ENCODE measurements at regions not wholly inside any gene's neighbourhood (a gene's known extent, or its start where the extent isn't known, plus 50 kb on each side); places are given as distances from the start of the nearest gene placed in this dataset.

DNA sequence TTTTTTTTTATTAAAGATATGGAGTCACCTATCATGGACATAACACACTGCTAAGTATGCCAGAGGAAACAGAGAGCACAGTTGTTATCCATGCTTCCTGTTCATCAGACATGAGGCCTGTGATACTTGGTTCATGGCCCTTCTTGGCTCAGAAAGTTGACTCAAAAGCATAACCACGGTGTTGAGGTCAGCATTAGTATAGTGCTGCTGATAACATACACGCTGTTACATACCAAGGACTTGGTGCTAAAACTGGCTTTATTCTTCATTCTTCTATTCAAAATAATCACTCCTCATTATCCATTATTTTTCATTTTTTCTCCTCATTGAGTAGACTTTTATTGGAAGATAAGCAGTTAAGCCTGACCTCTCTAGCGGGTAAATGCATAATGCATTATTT is 464.1 kb downstream of the ADGRL2 start:
- H3K4me3 ChIP-seq = no peak overlapping the region
- no peak overlapping the region for H3K27ac ChIP-seq
- no peaks in the 10 kb centered on the region for H3K27me3 ChIP-seq
- intact Hi-C loops (cut with DNase I; ENCODE audit: low total_unique reads) = no loop called here
- H3K4me1 ChIP-seq = no peaks in the 10 kb centered on the region
- DNase-seq (ENCODE audit: low spot score in 2 of 2) = no peak
- H3K9me3 ChIP-seq = no peaks in the 10 kb centered on the region
- H3K36me3 ChIP-seq = no peaks in the 10 kb centered on the region
- TF ChIP-seq, protein P1, sequence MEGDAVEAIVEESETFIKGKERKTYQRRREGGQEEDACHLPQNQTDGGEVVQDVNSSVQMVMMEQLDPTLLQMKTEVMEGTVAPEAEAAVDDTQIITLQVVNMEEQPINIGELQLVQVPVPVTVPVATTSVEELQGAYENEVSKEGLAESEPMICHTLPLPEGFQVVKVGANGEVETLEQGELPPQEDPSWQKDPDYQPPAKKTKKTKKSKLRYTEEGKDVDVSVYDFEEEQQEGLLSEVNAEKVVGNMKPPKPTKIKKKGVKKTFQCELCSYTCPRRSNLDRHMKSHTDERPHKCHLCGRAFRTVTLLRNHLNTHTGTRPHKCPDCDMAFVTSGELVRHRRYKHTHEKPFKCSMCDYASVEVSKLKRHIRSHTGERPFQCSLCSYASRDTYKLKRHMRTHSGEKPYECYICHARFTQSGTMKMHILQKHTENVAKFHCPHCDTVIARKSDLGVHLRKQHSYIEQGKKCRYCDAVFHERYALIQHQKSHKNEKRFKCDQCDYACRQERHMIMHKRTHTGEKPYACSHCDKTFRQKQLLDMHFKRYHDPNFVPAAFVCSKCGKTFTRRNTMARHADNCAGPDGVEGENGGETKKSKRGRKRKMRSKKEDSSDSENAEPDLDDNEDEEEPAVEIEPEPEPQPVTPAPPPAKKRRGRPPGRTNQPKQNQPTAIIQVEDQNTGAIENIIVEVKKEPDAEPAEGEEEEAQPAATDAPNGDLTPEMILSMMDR (IDR thresholded peaks at IDR 0.05) = no peak
- TF ChIP-seq POLR2AphosphoS5 (IDR thresholded peaks at IDR 0.05) (no peak), POLR2A (IDR thresholded peaks at IDR 0.05) (no peak)

- no peak for DNase-seq (ENCODE audit: low spot score in 2 of 2)
- no peak for TF ChIP-seq POLR2AphosphoS5 (IDR thresholded peaks at IDR 0.05)
- no peak for TF ChIP-seq POLR2A (IDR thresholded peaks at IDR 0.05)
- TF ChIP-seq, protein P1 (IDR thresholded peaks at IDR 0.05) = no peak
- Histone ChIP-seq H3K4me1 (no peaks in the 10 kb centered on the region), H3K36me3 (no peaks in the 10 kb centered on the region), H3K9me3 (no peaks in the 10 kb centered on the region), H3K4me3 (no peak overlapping the region), H3K27ac (no peak overlapping the region), H3K27me3 (no peaks in the 10 kb centered on the region)
- intact Hi-C loops (cut with DNase I; ENCODE audit: low total_unique reads) = no loop called here
Measured at GRCh38 chr1:82263396-82263795, 462.7 kb downstream of the ADGRL2 start.

GRCh38 chr1:82260666-82261065 is 459.9 kb downstream of the ADGRL2 start:
- no peaks in the 10 kb centered on the region for H3K36me3 ChIP-seq
- intact Hi-C loops (cut with DNase I; ENCODE audit: low total_unique reads) = no loop called here
- H3K4me1 ChIP-seq = no peaks in the 10 kb centered on the region
- no peaks in the 10 kb centered on the region for H3K27me3 ChIP-seq
- TF ChIP-seq POLR2A (IDR thresholded peaks at IDR 0.05) = no peak
- TF ChIP-seq, protein P1 (IDR thresholded peaks at IDR 0.05) = no peak
- H3K4me3 ChIP-seq = no peak overlapping the region
- H3K9me3 ChIP-seq = no peaks in the 10 kb centered on the region
- no peak overlapping the region for H3K27ac ChIP-seq
- no peak for DNase-seq (ENCODE audit: low spot score in 2 of 2)

DNA sequence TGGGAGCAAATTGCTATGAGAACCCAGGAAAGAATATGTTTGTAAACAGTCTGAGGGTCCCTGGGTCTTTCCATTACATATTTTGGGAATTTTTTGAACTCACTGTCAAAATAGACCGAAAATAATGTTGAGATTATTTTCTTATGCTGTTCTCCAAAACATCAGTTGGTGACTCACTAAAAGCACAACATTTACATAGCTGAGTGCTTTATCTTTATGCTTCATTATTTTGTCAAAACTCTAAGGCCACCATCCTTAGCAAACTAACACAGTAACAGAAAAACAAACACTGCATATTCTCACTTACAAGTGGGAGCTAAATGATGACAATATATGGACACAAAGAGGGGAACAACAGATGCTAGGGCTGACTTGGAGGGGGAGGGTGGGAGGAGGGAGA is 459.3 kb downstream of the ADGRL2 start:
- TF ChIP-seq POLR2AphosphoS5 (IDR thresholded peaks at IDR 0.05) = no peak
- no peaks in the 10 kb centered on the region for H3K27me3 ChIP-seq
- intact Hi-C loops (cut with DNase I; ENCODE audit: low total_unique reads) = no loop called here

DNA sequence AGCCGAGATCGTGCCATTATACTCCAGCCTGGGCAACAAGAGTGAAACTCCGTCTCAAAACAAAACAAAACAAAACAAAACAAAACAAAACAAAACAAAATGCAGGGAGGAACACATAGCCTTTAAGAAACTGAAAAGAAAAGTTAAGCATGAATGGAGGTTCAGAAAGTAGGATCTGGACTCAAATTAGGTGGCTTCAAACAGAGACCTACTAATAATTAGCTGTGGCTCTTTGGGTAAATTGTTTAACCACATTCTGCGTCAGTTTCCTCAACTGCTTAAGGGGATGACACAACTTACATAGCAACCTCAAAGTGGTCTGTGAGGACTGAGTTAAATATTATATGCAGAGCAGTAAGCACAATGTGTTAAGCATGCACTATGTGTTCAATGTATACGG is 458.2 kb downstream of the ADGRL2 start:
- no peak for TF ChIP-seq POLR2A (IDR thresholded peaks at IDR 0.05)
- TF ChIP-seq, protein P1 (IDR thresholded peaks at IDR 0.05) = no peak
- no peak for TF ChIP-seq POLR2AphosphoS5 (IDR thresholded peaks at IDR 0.05)
- no peak for DNase-seq (ENCODE audit: low spot score in 2 of 2)
- H3K27me3 ChIP-seq = no peaks in the 10 kb centered on the region
- no peak overlapping the region for H3K4me3 ChIP-seq
- H3K9me3 ChIP-seq = no peaks in the 10 kb centered on the region
- no peaks in the 10 kb centered on the region for H3K4me1 ChIP-seq
- intact Hi-C loops (cut with DNase I; ENCODE audit: low total_unique reads) = no loop called here
- H3K27ac ChIP-seq = no peak overlapping the region
- H3K36me3 ChIP-seq = no peaks in the 10 kb centered on the region

More for the DNA sequence above, 459.3 kb downstream of the ADGRL2 start:
- no peak for DNase-seq (ENCODE audit: low spot score in 2 of 2)
- no peaks in the 10 kb centered on the region for H3K9me3 ChIP-seq
- H3K4me1 ChIP-seq = no peaks in the 10 kb centered on the region
- no peak overlapping the region for H3K4me3 ChIP-seq
- no peak overlapping the region for H3K27ac ChIP-seq
- H3K36me3 ChIP-seq = no peaks in the 10 kb centered on the region

DNA sequence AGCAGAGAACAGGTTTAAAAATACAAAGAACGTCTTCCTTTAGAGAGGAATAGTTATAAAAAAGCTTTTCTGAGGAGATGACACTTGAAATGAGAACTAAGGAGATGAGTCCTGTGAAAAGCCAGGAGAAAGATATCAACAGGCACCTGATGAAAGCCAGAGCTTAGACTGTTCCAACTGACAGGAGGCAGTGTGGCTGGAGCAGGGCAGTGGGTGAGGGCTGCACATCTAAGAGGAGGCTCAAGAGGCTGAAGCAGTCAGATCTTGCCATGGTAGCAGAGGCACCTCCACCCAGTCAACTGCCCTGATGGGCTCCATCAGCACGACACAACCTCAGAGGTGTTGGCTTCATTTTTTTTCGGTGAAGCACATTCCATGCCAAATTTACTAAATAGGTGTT is 445.3 kb downstream of the ADGRL2 start:
- intact Hi-C loops (cut with DNase I; ENCODE audit: low total_unique reads) = no loop called here
- DNase-seq (ENCODE audit: low spot score in 2 of 2) = no peak
- H3K4me1 ChIP-seq = no peaks in the 10 kb centered on the region
- H3K36me3 ChIP-seq = no peaks in the 10 kb centered on the region
- no peak overlapping the region for H3K27ac ChIP-seq
- no peak overlapping the region for H3K4me3 ChIP-seq
- H3K9me3 ChIP-seq = no peaks in the 10 kb centered on the region
- no peaks in the 10 kb centered on the region for H3K27me3 ChIP-seq
- TF ChIP-seq POLR2A (IDR thresholded peaks at IDR 0.05) (no peak), POLR2AphosphoS5 (IDR thresholded peaks at IDR 0.05) (no peak)
- TF ChIP-seq, protein P1 (IDR thresholded peaks at IDR 0.05) = no peak
